ENCODE measurements at regions not wholly inside any gene's neighbourhood (a gene's known extent, or its start where the extent isn't known, plus 50 kb on each side); places are given as distances from the start of the nearest gene placed in this dataset.

GRCh38 chr5:3382782-3383181 lies 212.8 kb upstream of the IRX1 start:
- Histone ChIP-seq H3K4me1 (no peaks in the 10 kb centered on the region), H3K27me3 (no peaks in the 10 kb centered on the region), H3K27ac (no peak overlapping the region), H3K36me3 (no peaks in the 10 kb centered on the region), H3K4me3 (no peak overlapping the region), H3K9me3 (no peaks in the 10 kb centered on the region)
- no peak for ATAC-seq
- intact Hi-C loops (cut with DNase I; ENCODE audit: low total_unique reads) (no loop called here), in situ Hi-C loops (cut with MboI; ENCODE audit: low sequenced_read_pairs in 4 of 4) (no loop called here)
- TF ChIP-seq CTCF (IDR thresholded peaks at IDR 0.05 in 4 of 5, conservative IDR thresholded peaks at IDR 0.05 in 1 of 5) (no peak), POLR2A (IDR thresholded peaks at IDR 0.05) (no peak)
- no peak for DNase-seq

- in situ Hi-C loops (cut with MboI; ENCODE audit: low sequenced_read_pairs in 4 of 4) (no loop called here), intact Hi-C loops (cut with DNase I; ENCODE audit: low total_unique reads) (no loop called here)
- H3K9me3 ChIP-seq: no peaks in the 10 kb centered on the region
- TF ChIP-seq CTCF (IDR thresholded peaks at IDR 0.05 in 4 of 5, conservative IDR thresholded peaks at IDR 0.05 in 1 of 5) (no peak), POLR2A (IDR thresholded peaks at IDR 0.05) (no peak)
- DNase-seq: no peak
- no peak overlapping the region for H3K4me3 ChIP-seq
- no peaks in the 10 kb centered on the region for H3K36me3 ChIP-seq
- H3K4me1 ChIP-seq: no peaks in the 10 kb centered on the region
- no peak overlapping the region for H3K27ac ChIP-seq
- H3K27me3 ChIP-seq: no peaks in the 10 kb centered on the region
- no peak for ATAC-seq
Observed at GRCh38 chr5:3382151-3382550, 213.5 kb upstream of the IRX1 start.

- no peak for TF ChIP-seq CTCF (IDR thresholded peaks at IDR 0.05 in 4 of 5, conservative IDR thresholded peaks at IDR 0.05 in 1 of 5)
- no peak for TF ChIP-seq POLR2A (IDR thresholded peaks at IDR 0.05)
- H3K36me3 ChIP-seq: no peaks in the 10 kb centered on the region
- no peaks in the 10 kb centered on the region for H3K4me1 ChIP-seq
- H3K9me3 ChIP-seq: no peaks in the 10 kb centered on the region
- no peak overlapping the region for H3K27ac ChIP-seq
- no peak for ATAC-seq
- in situ Hi-C loops (cut with MboI; ENCODE audit: low sequenced_read_pairs in 4 of 4) (no loop called here), intact Hi-C loops (cut with DNase I; ENCODE audit: low total_unique reads) (no loop called here)
- no peak overlapping the region for H3K4me3 ChIP-seq
- no peaks in the 10 kb centered on the region for H3K27me3 ChIP-seq
- no peak for DNase-seq
Observed at GRCh38 chr5:3381206-3381825, 214.3 kb upstream of the IRX1 start.

- in situ Hi-C loops (cut with MboI; ENCODE audit: low sequenced_read_pairs in 4 of 4): no loop called here
- Histone ChIP-seq H3K9me3 (no peaks in the 10 kb centered on the region), H3K36me3 (no peaks in the 10 kb centered on the region), H3K4me3 (no peak overlapping the region), H3K27ac (no peak overlapping the region), H3K27me3 (no peaks in the 10 kb centered on the region), H3K4me1 (no peaks in the 10 kb centered on the region)
- ATAC-seq: no peak
- intact Hi-C loops (cut with DNase I; ENCODE audit: low total_unique reads): no loop called here
- TF ChIP-seq POLR2A (IDR thresholded peaks at IDR 0.05) (no peak), CTCF (IDR thresholded peaks at IDR 0.05 in 4 of 5, conservative IDR thresholded peaks at IDR 0.05 in 1 of 5) (no peak)
- no peak for DNase-seq
Observed at GRCh38 chr5:3380689-3381088, 214.9 kb upstream of the IRX1 start.

- in situ Hi-C loops (cut with MboI; ENCODE audit: low sequenced_read_pairs in 4 of 4) (no loop called here), intact Hi-C loops (cut with DNase I; ENCODE audit: low total_unique reads) (no loop called here)
- H3K9me3 ChIP-seq: peaks cover 0 to 1% (median 0%) of the 10 kb centered on the region in 3 donors
- no peaks in the 10 kb centered on the region for H3K36me3 ChIP-seq
- no peak overlapping the region for H3K4me3 ChIP-seq
- DNase-seq (no peak), ATAC-seq (no peak)
- H3K27me3 ChIP-seq: no peaks in the 10 kb centered on the region
- TF ChIP-seq POLR2A (IDR thresholded peaks at IDR 0.05): no peak
- H3K4me1 ChIP-seq: no peaks in the 10 kb centered on the region
- no peak overlapping the region for H3K27ac ChIP-seq
Observed at GRCh38 chr5:3377831-3378230, 217.8 kb upstream of the IRX1 start.
